ENCODE measurements at regions not wholly inside any gene's neighbourhood (a gene's known extent, or its start where the extent isn't known, plus 50 kb on each side); places are given as distances from the start of the nearest gene placed in this dataset.
"Not testable (repeated sequence)": the region's sequence is repeated elsewhere in the genome, so short reads cannot be mapped to it uniquely, and the experiment has no call there.

GRCh38 chr16:7871371-7871770 is 538.7 kb downstream of the RBFOX1 start:
- no peak overlapping the region for H3K27ac ChIP-seq
- H3K4me3 ChIP-seq: no peak overlapping the region
- H3K9me3 ChIP-seq (ENCODE audit: low read depth): no peaks in the 10 kb centered on the region
- H3K36me3 ChIP-seq: no peaks in the 10 kb centered on the region
- no peak for DNase-seq (ENCODE audit: low read depth in 1 of 2, low spot score in 1 of 2)
- peaks cover 5% of the 10 kb centered on the region for H3K27me3 ChIP-seq
- no peak for TF ChIP-seq CTCF (IDR thresholded peaks at IDR 0.05; ENCODE audit: low read depth, low read length)
- no peaks in the 10 kb centered on the region for H3K4me1 ChIP-seq (ENCODE audit: low read depth)

GRCh38 chr16:7867831-7868230 is 535.2 kb downstream of the RBFOX1 start:
- H3K4me3 ChIP-seq: no peak overlapping the region
- H3K4me1 ChIP-seq (ENCODE audit: low read depth): no peaks in the 10 kb centered on the region
- no peak for DNase-seq (ENCODE audit: low read depth in 1 of 2, low spot score in 1 of 2)
- TF ChIP-seq CTCF (IDR thresholded peaks at IDR 0.05; ENCODE audit: low read depth, low read length): no peak
- peaks cover 8% of the 10 kb centered on the region for H3K27me3 ChIP-seq
- no peaks in the 10 kb centered on the region for H3K36me3 ChIP-seq
- no peak overlapping the region for H3K27ac ChIP-seq
- no peaks in the 10 kb centered on the region for H3K9me3 ChIP-seq (ENCODE audit: low read depth)

GRCh38 chr16:7866144-7866543 is 533.5 kb downstream of the RBFOX1 start:
- TF ChIP-seq CTCF (IDR thresholded peaks at IDR 0.05; ENCODE audit: low read depth, low read length): no peak
- Histone ChIP-seq H3K27me3 (peaks cover 8% of the 10 kb centered on the region), H3K4me1 (ENCODE audit: low read depth) (no peaks in the 10 kb centered on the region), H3K36me3 (no peaks in the 10 kb centered on the region), H3K9me3 (ENCODE audit: low read depth) (no peaks in the 10 kb centered on the region), H3K27ac (no peak overlapping the region), H3K4me3 (no peak overlapping the region)
- DNase-seq (ENCODE audit: low read depth in 1 of 2, low spot score in 1 of 2): no peak

GRCh38 chr16:7865393-7865792 is 532.7 kb downstream of the RBFOX1 start:
- H3K27me3 ChIP-seq; DNase-seq (ENCODE audit: low read depth in 1 of 2, low spot score in 1 of 2); H3K36me3 ChIP-seq; H3K9me3 ChIP-seq (ENCODE audit: low read depth); H3K27ac ChIP-seq; H3K4me3 ChIP-seq; H3K4me1 ChIP-seq (ENCODE audit: low read depth): not testable (repeated sequence)

GRCh38 chr16:7861891-7862582 is 529.4 kb downstream of the RBFOX1 start:
- no peak for TF ChIP-seq CTCF (IDR thresholded peaks at IDR 0.05; ENCODE audit: low read depth, low read length)
- H3K27me3 ChIP-seq: peaks cover 8% of the 10 kb centered on the region
- no peak for DNase-seq (ENCODE audit: low read depth in 1 of 2, low spot score in 1 of 2)
- H3K4me3 ChIP-seq: no peak overlapping the region
- no peak overlapping the region for H3K27ac ChIP-seq
- no peaks in the 10 kb centered on the region for H3K36me3 ChIP-seq
- H3K9me3 ChIP-seq (ENCODE audit: low read depth): no peaks in the 10 kb centered on the region
- H3K4me1 ChIP-seq (ENCODE audit: low read depth): no peaks in the 10 kb centered on the region

GRCh38 chr16:7853197-7853596 is 520.6 kb downstream of the RBFOX1 start:
- TF ChIP-seq CTCF (IDR thresholded peaks at IDR 0.05; ENCODE audit: low read depth, low read length): no peak
- Histone ChIP-seq H3K9me3 (ENCODE audit: low read depth) (no peaks in the 10 kb centered on the region), H3K4me3 (no peak overlapping the region), H3K36me3 (no peaks in the 10 kb centered on the region), H3K4me1 (ENCODE audit: low read depth) (no peaks in the 10 kb centered on the region), H3K27me3 (no peaks in the 10 kb centered on the region), H3K27ac (no peak overlapping the region)
- no peak for DNase-seq (ENCODE audit: low read depth in 1 of 2, low spot score in 1 of 2)
